Erythroblast (primary cell): ENCODE measurements at regions not wholly inside any gene's neighbourhood (a gene's known extent, or its start where the extent isn't known, plus 50 kb on each side); places are given as distances from the start of the nearest gene placed in this dataset.
"Not testable (repeated sequence)": the region's sequence is repeated elsewhere in the genome, so short reads cannot be mapped to it uniquely, and the experiment has no call there.

Source experiments
- DNase-seq, 2 experiments: peaks; one replicate each; lab custom pipeline; 2025; lab: John Stamatoyannopoulos, UW
- GATA1 ChIP-seq: IDR thresholded peaks from 2 replicates; pipeline ENCODE4 v1.6.1; 2011; ENCODE audit warnings: low read depth, mild to moderate bottlenecking, control low read depth, low read length, moderate library complexity
- POLR2A ChIP-seq: IDR thresholded peaks from 2 replicates; pipeline ENCODE4 v1.6.1; 2011; ENCODE audit warnings: mild to moderate bottlenecking, low read length

GRCh38 chr16:26464576-26465266, 602.0 kb upstream of the C16orf82 start:
- no peak for TF ChIP-seq POLR2A
- TF ChIP-seq GATA1: no peak
- DNase-seq: no peak

- DNase-seq: not testable (repeated sequence)
Measured at GRCh38 chr16:26474405-26474804, 592.3 kb upstream of the C16orf82 start.

- TF ChIP-seq GATA1 (no peak), POLR2A (no peak)
- no peak for DNase-seq
Measured at GRCh38 chr16:26475596-26475995, 591.1 kb upstream of the C16orf82 start.

- TF ChIP-seq POLR2A (no peak), GATA1 (no peak)
- DNase-seq: no peak
Measured at GRCh38 chr16:26491101-26491670, 575.5 kb upstream of the C16orf82 start.

- TF ChIP-seq GATA1: no peak
- no peak for DNase-seq
Measured at GRCh38 chr16:26491962-26492361, 574.8 kb upstream of the C16orf82 start.

GRCh38 chr16:26493751-26494150, 573.0 kb upstream of the C16orf82 start:
- DNase-seq: no peak
- TF ChIP-seq GATA1 (no peak), POLR2A (no peak)

GRCh38 chr16:26497896-26498295, 568.8 kb upstream of the C16orf82 start:
- TF ChIP-seq POLR2A (no peak), GATA1 (no peak)
- DNase-seq: no peak

- TF ChIP-seq POLR2A: no peak
- no peak for TF ChIP-seq GATA1
- DNase-seq: no peak
Measured at GRCh38 chr16:26500326-26500725, 566.4 kb upstream of the C16orf82 start.

GRCh38 chr16:26505496-26505895, 561.2 kb upstream of the C16orf82 start:
- DNase-seq: no peak
- TF ChIP-seq POLR2A (no peak), GATA1 (no peak)

- DNase-seq: not testable (repeated sequence)
Measured at GRCh38 chr16:26508946-26509345, 557.8 kb upstream of the C16orf82 start.

GRCh38 chr16:26510924-26511323, 555.8 kb upstream of the C16orf82 start:
- TF ChIP-seq GATA1: no peak
- no peak for DNase-seq

- DNase-seq: no peak
- TF ChIP-seq POLR2A (no peak), GATA1 (no peak)
Measured at GRCh38 chr16:26511463-26511862, 555.3 kb upstream of the C16orf82 start.

GRCh38 chr16:26521626-26522025, 545.1 kb upstream of the C16orf82 start:
- TF ChIP-seq GATA1: no peak
- no peak for TF ChIP-seq POLR2A

GRCh38 chr16:26524281-26524680, 542.4 kb upstream of the C16orf82 start:
- no peak for DNase-seq

More at GRCh38 chr16:26521626-26522025, 545.1 kb upstream of the C16orf82 start:
- no peak for DNase-seq

GRCh38 chr16:26524846-26525245, 541.9 kb upstream of the C16orf82 start:
- no peak for DNase-seq
- TF ChIP-seq GATA1 (no peak), POLR2A (no peak)

More at GRCh38 chr16:26524281-26524680, 542.4 kb upstream of the C16orf82 start:
- no peak for TF ChIP-seq POLR2A
- no peak for TF ChIP-seq GATA1

- TF ChIP-seq GATA1: no peak
- no peak for TF ChIP-seq POLR2A
- no peak for DNase-seq
Measured at GRCh38 chr16:26525856-26526255, 540.9 kb upstream of the C16orf82 start.

GRCh38 chr16:26526633-26527032, 540.1 kb upstream of the C16orf82 start:
- TF ChIP-seq POLR2A: no peak
- no peak for TF ChIP-seq GATA1
- no peak for DNase-seq
